HG02870 (cell line): ENCODE measurements at regions not wholly inside any gene's neighbourhood (a gene's known extent, or its start where the extent isn't known, plus 50 kb on each side); places are given as distances from the start of the nearest gene placed in this dataset.
"Not testable (repeated sequence)": the region's sequence is repeated elsewhere in the genome, so short reads cannot be mapped to it uniquely, and the experiment has no call there.

ENCODE experiments used
- ATAC-seq: cut with Tn5 transposase; IDR thresholded peaks from one replicate; pipeline ENCODE4 v1.9.1; 2021; ENCODE audit warnings: mild to moderate bottlenecking, moderate library complexity; ENCODE audit not compliant: unreplicated experiment

DNA sequence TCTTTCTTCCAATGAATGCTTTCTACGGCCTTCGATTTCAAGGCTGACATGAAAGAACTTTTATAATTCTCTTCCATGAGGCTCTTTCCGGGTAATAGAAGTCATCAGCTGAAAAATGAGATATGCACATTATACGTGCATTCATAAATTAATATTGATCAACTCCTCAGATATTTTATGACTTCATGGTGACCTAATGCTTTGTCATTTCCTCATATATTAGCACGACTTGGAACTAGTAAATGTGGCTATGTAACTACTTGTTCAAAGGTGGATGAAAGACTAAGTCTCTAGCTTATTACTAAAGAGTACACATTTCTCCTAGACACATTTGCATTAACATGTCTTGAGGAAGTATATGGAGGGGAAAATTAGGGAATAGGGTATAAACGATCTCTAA lies 168.8 kb downstream of the HDGFL1 start:
- no peak for ATAC-seq

DNA sequence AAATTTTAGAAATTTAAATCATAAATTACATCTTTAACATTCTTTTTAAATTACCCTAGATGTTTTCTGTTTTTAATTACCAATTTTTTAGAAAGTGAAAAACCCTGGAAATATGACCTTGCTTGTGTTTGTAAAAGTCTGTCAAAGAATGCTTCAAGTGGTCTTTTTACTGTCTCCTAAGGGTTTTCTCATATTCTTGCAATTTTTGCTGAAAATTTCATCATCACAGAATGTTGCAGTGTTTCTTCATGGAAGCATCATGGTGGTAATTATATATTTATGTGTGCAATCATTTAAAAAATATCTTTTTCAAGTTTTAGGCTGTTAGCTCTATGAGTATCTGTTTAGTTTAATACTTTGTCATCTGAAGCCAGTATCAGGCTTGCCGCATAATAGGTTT lies 178.2 kb downstream of the HDGFL1 start:
- ATAC-seq = no peak

DNA sequence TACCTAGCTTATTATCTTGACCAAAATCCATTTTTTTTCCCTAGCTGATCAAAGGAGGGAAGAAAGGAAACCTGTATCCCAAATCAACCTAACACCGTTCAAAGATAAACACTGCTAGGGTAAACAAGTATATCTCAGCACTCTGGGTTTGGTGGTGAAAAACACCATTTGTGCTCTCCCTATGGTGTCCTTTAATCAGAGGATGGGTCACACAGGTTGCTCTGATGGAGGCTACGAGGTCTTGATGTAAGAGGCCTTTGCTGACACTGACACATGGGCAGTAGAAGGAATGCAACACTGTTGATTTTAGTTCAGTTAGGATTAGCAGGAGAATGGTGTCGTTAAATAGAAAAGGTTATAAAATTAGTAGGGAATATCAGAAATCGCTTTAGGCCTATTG lies 179.3 kb downstream of the HDGFL1 start:
- ATAC-seq = no peak

DNA sequence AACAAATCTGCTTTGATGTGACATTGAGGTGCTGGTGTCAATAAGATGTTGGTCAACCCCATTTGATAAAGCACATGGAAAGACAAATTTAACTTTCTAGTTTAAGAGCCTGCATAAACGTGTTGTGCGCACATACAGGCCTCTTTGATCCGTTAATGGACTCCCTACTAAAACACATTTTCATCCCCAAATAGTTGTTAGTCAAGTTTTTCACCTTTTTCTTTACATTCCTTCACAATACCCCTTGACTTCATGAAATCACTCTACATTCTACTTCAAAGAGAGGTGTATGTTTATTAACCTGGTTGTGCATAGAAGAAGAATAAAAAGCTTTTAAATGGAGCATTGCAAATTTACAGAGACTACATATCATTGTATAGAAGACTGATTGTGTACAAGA lies 180.3 kb downstream of the HDGFL1 start:
- no peak for ATAC-seq

DNA sequence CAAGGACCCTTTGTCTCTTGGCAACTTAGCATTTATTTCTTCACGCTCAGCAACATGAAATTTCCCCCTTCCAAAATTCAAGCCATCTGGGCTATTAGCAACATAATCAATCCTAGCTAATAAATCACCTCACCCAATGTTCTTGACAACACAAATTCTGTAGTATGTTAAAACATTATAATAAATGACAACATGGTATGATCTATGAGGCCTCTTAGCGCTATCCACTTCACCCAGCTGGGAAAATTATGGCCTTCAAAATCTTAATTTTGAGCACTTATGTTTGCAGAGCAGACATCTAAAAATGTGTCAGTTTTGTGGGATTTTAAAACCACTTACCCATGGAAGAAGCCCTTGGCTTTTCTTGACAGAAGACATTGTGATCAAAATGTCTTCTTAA lies 181.9 kb downstream of the HDGFL1 start:
- no peak for ATAC-seq

DNA sequence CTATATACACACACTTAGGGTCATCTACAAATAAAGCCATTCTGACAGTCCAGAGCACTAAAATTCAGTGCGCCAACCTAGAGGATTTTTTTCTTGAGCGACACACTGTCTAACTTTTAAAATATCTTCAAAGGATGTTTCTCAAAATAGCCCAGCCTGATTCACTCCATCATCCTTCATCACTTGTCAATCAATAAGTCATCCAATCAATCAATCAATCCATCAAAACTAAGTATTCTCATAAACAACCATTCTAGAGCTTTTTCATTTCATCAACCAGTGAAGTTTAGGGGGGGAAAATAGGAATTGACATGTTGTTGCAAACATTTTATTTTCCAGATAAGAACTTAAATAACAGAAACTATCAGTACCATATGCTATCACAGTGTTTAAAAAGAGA lies 183.2 kb downstream of the HDGFL1 start:
- ATAC-seq = no peak

DNA sequence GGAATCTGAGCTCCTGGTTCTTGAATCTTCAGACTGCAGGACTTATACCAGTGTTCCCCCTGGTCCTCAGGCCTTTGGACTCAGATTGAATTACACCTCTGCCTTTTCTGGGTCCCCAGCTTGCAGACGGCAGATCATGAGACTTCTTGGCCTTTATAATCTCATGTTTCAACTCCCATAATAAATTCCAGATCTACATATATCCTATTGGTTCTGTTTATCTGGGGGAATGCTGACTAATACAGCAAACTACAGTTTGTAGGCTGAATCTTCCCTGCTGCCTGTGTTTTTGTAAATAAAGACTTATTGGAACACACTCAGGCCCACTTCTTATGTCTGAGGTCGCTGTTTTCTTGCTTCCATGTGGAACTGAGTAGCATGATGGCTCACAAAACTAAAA lies 184.7 kb downstream of the HDGFL1 start:
- ATAC-seq = no peak

DNA sequence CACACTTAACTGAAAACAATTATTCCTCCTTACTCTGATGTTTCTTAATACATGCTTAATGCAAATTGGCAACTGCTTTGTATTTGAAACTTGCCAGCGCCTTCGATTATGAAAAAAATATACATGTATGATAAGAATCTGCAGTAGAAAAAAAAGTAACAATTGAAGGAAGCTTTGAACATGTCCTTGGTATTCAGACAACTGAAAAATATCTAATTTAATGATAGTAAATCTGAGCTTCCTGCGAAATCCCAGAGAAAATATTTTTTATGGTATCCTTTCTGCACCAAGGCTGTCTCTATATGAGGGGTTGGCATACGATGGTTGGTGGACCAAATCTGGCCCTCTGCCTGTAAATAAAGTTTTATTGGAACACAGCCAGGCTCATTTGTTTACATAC lies 186.2 kb downstream of the HDGFL1 start:
- ATAC-seq = no peak

DNA sequence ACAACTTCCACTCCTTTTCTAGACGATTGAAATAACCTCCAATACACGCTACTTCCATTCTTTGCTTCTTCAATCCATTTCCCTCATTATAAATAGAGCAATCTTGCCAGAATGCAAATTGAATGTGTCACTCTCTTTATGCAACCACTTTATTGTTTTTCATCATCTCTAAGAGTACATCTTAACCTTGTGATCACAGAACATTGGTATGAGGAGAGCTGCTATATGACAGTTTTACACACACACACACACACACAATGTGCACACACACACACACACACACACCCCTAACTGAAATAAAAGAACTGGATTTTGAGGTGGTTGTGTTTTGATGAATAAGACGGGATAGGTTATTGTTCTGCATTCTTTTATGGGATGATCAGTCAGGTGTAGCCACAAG lies 187.0 kb downstream of the HDGFL1 start:
- ATAC-seq = no peak

DNA sequence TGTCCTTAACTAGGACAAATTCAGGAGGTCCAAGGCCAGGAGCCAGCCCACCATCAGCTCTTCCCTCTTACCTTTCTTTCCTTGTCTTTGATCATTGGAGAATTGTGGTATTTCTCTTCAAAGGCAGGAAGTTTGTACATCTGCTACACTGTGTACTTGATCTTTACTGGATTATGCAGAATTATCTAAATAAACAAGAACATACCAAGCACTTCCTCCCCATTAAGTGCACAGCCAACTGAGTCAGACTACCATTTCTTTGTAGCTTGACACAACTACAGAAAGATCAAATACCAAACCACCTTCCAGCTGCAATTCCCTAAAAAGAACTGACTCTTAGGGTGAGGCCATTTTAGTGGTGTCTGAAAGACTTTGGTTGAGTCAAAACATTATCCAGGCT lies 195.1 kb downstream of the HDGFL1 start:
- no peak for ATAC-seq

DNA sequence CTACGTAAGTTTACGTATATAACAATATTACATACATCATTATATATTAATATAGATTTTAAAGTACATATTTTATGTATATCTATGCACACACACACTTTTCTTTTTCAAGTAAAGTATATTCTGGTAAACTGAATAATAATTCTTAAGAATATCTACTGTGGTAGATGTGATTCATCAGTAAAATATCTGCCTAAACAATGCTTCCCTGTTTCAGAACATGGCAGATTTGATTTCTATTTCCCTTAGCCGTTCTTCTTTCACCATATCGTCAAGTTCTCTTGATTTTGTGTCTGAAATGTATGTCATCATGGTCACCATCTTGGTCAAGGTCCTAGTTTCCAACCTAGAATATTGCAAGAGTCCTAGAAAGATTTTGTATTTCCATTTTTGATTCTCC lies 195.6 kb downstream of the HDGFL1 start:
- ATAC-seq = no peak

DNA sequence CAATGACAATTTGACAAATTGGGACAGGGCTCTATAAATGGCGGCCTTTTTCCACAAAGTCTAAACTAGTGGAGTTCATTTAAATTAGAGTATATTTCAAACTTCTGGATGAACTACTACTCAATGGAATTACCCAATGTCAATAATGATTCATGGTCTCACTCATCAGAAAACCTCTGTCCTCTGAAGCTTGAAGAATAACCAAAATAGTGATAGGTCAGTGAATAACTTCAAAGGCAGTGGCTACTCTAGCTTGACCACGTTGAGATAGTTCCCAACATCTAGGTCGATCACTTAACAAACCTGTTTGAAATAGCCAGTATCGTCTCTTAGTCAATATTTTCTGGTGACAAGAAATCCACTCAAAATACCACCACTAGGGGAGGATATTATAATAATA lies 197.6 kb downstream of the HDGFL1 start:
- ATAC-seq = no peak

DNA sequence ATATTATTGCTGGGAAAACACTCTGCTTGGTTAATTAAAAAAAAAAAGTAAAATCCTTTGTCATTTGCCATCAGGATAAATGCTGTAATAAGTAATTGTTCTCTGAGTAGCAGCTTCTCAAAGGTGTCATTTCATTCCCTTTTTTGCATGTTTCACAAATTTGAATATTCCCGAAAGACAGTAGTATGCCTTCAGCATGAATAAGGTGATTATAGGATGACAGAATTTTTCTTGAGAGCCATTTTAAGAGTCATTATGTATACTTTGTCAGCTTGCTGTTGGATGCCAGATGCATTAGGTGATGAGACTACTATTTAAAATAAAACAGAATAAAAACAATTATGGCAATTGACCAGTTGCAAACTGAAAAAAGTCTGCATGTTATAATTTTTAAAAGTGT lies 200.7 kb downstream of the HDGFL1 start:
- ATAC-seq = no peak

DNA sequence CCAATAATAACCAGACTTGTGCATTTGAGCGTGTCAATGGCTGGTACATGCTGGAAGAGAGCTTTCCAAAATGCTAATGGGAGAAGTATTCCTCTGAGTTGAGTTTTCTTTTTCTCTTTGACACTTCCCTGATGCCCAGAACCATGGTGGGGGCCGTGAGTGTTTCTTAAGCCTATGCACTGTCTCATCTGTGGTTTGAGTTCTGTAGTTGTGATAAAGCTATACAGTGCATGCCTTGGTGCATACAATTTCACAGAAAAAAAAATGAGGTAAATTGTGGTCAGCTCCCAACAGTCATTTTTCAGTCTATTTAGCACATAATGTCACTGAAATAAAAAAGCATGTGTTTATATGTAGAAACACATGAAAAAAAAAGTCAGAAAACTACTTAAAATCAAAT lies 204.8 kb downstream of the HDGFL1 start:
- ATAC-seq = no peak

DNA sequence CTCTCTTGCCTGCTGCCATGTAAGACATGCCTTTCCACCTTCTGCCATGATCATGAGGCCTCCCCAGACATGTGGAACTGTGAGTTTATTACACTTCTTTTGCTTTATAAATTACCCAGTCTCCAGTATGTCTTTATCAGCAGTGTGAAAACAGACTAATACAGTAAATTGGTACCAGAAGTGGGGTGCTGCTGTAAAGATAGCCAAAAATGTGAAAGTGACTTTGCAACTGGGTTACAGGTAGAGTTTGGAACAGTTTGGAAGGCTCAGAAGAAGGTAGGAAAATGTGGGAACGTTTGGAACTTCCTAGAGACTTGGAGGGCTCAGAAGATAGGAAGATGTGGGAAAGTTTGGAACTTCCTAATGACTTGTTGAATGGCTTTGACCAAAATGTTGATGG lies 209.1 kb downstream of the HDGFL1 start:
- not testable (repeated sequence) for ATAC-seq

DNA sequence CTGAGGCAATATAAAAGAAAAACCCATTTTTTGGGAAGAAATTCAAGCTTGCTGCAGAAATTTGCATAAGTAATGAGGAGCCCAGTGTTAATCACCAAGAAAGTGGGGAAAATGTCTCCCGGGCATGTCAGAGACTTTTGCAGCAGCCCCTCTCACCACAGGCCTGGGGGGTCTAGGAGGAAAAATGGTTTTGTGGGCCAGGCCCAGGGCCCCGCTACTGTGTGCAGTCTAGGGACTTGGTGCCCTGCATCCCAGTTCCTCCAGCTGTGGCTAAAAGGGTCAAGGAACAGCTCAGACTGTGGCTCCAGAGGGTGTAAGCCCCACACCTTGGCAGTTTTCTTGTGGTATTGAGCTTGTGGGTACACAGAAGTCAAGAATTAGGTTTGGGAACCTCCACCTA lies 209.7 kb downstream of the HDGFL1 start:
- no peak for ATAC-seq

DNA sequence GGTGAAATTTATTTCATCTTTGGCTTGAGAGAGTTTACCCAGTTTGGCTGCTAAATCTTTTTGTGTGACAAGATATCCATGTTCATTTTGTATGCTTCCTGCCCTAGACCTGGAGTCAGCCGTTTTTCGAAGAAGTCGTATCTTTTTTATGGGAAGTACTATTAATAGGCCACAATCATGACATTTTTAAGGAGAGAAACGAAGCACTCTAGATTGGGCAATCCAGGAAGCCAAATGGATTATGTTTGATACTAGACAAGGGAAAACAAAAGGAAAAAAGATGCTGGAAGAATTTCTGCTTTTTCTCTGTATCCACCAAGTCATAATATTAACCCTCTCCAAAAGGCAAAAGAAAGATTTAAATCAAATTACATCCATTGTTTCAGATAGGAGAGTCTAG lies 214.6 kb downstream of the HDGFL1 start:
- ATAC-seq = no peak

DNA sequence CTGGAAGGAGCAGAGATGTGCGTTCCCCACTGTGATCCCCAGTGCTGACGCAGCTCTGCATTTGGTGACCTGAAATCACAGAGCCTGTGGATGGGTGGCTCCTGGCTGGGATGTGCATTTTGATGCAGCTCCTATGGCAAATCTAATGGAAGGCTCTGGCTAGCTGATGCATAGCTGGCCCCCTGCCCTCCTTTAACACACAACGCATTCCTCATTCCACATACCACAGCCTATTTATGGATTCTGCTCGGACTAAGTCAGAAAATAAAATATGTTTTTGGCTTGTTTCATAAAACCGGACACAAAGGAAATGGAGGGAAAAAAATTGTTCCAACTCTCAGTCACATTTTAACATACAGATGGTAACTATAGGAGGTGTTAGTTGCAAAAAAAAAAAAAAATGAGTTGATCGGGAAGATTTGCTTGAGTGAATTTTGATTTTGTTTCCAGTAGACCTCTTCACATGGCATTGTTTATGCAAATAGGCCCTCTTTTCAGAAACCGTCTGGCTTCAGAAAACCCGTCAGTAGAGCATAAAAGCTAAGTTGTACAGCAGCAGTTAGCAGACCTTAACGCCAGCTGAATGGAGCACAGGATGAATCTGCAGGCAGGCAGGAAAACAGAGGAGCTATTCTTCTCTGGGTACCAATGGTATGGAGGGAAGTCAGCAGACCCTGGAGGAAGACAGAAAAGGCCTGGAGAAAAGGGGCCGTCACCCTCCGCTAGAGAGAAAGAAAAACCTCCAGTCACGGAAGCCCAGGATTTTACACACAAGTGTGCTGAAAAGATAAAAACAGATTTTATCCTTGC lies 215.4 kb downstream of the HDGFL1 start:
- ATAC-seq = no peak

DNA sequence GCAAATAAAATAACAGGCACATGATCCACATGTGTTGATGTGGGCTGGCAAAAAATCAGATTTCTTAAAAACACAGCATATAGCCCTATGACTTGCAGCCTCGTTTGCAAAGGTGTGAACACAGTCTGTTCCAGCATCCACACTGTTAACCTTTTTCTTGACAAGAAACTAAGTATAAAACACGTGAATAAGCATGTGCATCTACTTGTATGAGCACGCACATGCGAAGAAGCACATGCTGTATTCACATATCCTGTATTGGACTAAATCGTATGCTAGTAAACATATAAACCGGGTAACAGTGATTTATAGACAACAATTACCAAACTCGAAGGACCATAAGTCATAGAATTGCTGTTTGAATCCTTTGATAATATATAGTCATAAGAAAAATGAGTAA lies 218.7 kb downstream of the HDGFL1 start:
- no peak for ATAC-seq

DNA sequence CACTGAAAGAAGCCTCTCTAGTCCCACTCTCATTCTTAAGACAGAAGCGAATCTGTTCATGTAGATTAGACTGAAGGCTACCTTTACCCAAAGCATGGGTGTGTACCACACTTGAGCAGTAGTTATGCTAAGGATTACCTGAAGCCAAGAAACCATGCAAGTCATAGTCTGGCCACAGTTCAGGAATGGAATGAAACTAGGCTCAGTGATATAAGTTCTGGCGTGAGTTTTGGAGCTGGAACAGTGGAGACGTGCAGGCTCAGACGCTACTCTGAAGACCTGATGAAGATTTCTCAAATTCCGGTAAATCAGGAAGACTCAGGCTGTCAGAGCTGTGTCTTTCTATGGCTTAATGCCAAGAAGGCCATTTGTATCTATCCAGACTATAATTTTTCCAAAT lies 219.9 kb downstream of the HDGFL1 start:
- no peak for ATAC-seq

DNA sequence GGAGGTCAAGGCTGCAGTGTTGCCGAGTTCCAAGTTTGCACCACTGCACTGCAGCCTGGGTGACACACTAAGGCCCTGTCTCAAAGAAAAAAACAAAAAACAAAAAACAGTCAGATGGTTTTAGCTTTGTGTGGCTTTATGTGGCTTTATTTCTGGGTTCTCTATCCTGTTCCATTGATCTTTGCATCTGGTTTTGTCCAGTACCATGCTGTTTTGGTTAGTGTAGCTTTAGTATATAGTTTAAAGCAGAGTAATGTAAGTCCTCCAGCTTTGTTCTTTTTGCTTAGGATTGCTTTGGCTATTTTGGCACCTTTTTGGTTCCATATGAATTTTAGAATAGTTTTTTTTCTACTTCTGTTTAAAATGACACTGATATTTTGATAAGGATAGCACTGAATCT lies 225.5 kb downstream of the HDGFL1 start:
- no peak for ATAC-seq

DNA sequence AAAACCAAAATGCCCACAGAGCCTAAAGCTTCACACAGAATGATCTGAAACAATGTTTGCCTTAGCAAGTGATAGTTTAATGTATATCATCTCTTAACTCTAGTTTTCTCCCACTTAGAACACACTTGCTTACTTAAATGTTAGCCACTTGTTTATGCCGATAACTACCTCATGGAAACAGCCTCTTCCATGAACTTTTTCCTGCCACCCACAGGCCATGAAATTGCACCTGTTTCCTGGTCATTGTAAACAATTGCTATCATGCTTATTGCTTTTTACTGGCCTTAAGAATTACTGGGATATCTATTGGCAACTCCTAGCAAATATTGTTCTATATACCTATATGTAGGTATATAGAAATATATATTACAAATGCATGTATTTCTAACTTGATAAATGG lies 231.1 kb downstream of the HDGFL1 start:
- no peak for ATAC-seq

DNA sequence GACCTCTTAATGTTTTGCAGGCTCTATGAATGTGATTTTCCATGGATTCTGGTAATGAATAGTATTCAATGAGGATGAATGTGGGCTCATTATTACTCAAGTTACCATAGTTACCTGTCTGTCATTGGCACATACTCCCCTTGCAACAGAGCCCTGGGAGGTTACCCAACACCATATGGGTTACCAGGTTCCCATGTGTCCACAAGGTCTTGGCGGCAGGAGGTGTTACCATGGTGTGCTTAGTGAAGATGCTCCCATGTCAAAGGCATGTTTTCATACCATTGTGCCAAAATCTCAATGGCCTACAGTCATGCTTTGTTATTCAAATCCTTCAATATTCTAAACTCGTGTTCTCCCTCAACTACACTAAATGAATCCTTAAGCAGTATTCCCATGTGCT lies 232.5 kb downstream of the HDGFL1 start:
- ATAC-seq = no peak
